ENCODE measurements at regions not wholly inside any gene's neighbourhood (a gene's known extent, or its start where the extent isn't known, plus 50 kb on each side); places are given as distances from the start of the nearest gene placed in this dataset.

GRCh38 chr12:25775968-25776367, 182.5 kb upstream of the RASSF8 start:
- DNase-seq (ENCODE audit: extremely low spot score): no peak
- ChIA-PET CTCF (no interaction called here), POLR2A (no interaction called here)
- TF ChIP-seq CTCF (IDR thresholded peaks at IDR 0.05; ENCODE audit: control extremely low read depth, extremely low read depth, low read depth, missing control alignments): no peak

- ChIA-PET POLR2A (no interaction called here), CTCF (interaction anchor here (0.9 to 2.9 kb wide), 2 partner anchors 9 to 13 kb away, joined by 3 to 11 read pairs; no protein-coding TSS in a partner anchor)
- no peak for TF ChIP-seq CTCF (IDR thresholded peaks at IDR 0.05; ENCODE audit: control extremely low read depth, extremely low read depth, low read depth, missing control alignments)
- DNase-seq (ENCODE audit: extremely low spot score): no peak
Measured at GRCh38 chr12:25780771-25781170, 177.7 kb upstream of the RASSF8 start.

GRCh38 chr12:25781232-25781631, 177.2 kb upstream of the RASSF8 start:
- TF ChIP-seq CTCF (IDR thresholded peaks at IDR 0.05; ENCODE audit: control extremely low read depth, extremely low read depth, low read depth, missing control alignments): no peak
- ChIA-PET POLR2A (no interaction called here), CTCF (interaction anchor here (2.9 kb wide), 1 partner anchor 14 kb away, joined by 11 read pairs; no protein-coding TSS in a partner anchor)
- DNase-seq (ENCODE audit: extremely low spot score): no peak

- TF ChIP-seq CTCF (IDR thresholded peaks at IDR 0.05; ENCODE audit: control extremely low read depth, extremely low read depth, low read depth, missing control alignments): no peak
- DNase-seq (ENCODE audit: extremely low spot score): no peak
- ChIA-PET POLR2A (no interaction called here), CTCF (no interaction called here)
Measured at GRCh38 chr12:25783566-25783965, 174.9 kb upstream of the RASSF8 start.

- ChIA-PET POLR2A (no interaction called here), CTCF (interaction anchor here (0.8 kb wide), 1 partner anchor 84 kb away, joined by 3 read pairs; no protein-coding TSS in a partner anchor)
- no peak for TF ChIP-seq CTCF (IDR thresholded peaks at IDR 0.05; ENCODE audit: control extremely low read depth, extremely low read depth, low read depth, missing control alignments)
- no peak for DNase-seq (ENCODE audit: extremely low spot score)
Measured at GRCh38 chr12:25784669-25785068, 173.8 kb upstream of the RASSF8 start.

GRCh38 chr12:25785134-25785533, 173.3 kb upstream of the RASSF8 start:
- ChIA-PET POLR2A (no interaction called here), CTCF (interaction anchor here (0.8 kb wide), 1 partner anchor 85 kb away, joined by 3 read pairs; no protein-coding TSS in a partner anchor)
- no peak for DNase-seq (ENCODE audit: extremely low spot score)
- no peak for TF ChIP-seq CTCF (IDR thresholded peaks at IDR 0.05; ENCODE audit: control extremely low read depth, extremely low read depth, low read depth, missing control alignments)

- CTCF ChIA-PET: no interaction called here
- DNase-seq (ENCODE audit: extremely low spot score): no peak
- POLR2A ChIA-PET: no interaction called here
- TF ChIP-seq CTCF (IDR thresholded peaks at IDR 0.05; ENCODE audit: control extremely low read depth, extremely low read depth, low read depth, missing control alignments): no peak
Measured at GRCh38 chr12:25787701-25788100, 170.8 kb upstream of the RASSF8 start.
